GM21360 (cell line): ENCODE measurements at regions not wholly inside any gene's neighbourhood (a gene's known extent, or its start where the extent isn't known, plus 50 kb on each side); places are given as distances from the start of the nearest gene placed in this dataset.
"Not testable (repeated sequence)": the region's sequence is repeated elsewhere in the genome, so short reads cannot be mapped to it uniquely, and the experiment has no call there.

Experiments
- ATAC-seq: cut with Tn5 transposase; IDR thresholded peaks from one replicate; pipeline ENCODE4 v1.9.1; 2021; ENCODE audit warnings: mild to moderate bottlenecking, moderate library complexity; ENCODE audit not compliant: unreplicated experiment

- peak; percentile 22 for ATAC-seq
Measured at GRCh38 chr4:49153011-49153410, 166.9 kb downstream of the CWH43 start.

- peak; percentile 69 for ATAC-seq
Measured at GRCh38 chr4:49154308-49155103, 168.4 kb downstream of the CWH43 start.

GRCh38 chr4:49155270-49155669, 169.2 kb downstream of the CWH43 start:
- ATAC-seq, result not testable (repeated sequence)

GRCh38 chr4:49156309-49156708, 170.2 kb downstream of the CWH43 start:
- ATAC-seq, result not testable (repeated sequence)

GRCh38 chr4:49157630-49158029, 171.6 kb downstream of the CWH43 start:
- not testable (repeated sequence) for ATAC-seq

- not testable (repeated sequence) for ATAC-seq
Measured at GRCh38 chr4:49161111-49161541, 175.1 kb downstream of the CWH43 start.

- ATAC-seq, result not testable (repeated sequence)
Measured at GRCh38 chr4:49164916-49165315, 178.8 kb downstream of the CWH43 start.

GRCh38 chr4:49177847-49178246, 191.8 kb downstream of the CWH43 start:
- not testable (repeated sequence) for ATAC-seq

GRCh38 chr4:49181088-49181487, 195.0 kb downstream of the CWH43 start:
- not testable (repeated sequence) for ATAC-seq

GRCh38 chr4:49211396-49212194, 225.5 kb downstream of the CWH43 start:
- ATAC-seq, result not testable (repeated sequence)

- not testable (repeated sequence) for ATAC-seq
Measured at GRCh38 chr4:49213250-49213649, 227.2 kb downstream of the CWH43 start.

- ATAC-seq, result not testable (repeated sequence)
Measured at GRCh38 chr4:49213750-49214149, 227.7 kb downstream of the CWH43 start.

- ATAC-seq, result not testable (repeated sequence)
Measured at GRCh38 chr4:49214453-49215081, 228.5 kb downstream of the CWH43 start.

- not testable (repeated sequence) for ATAC-seq
Measured at GRCh38 chr4:49215082-49215479, 229.0 kb downstream of the CWH43 start.

- not testable (repeated sequence) for ATAC-seq
Measured at GRCh38 chr4:49216606-49217005, 230.5 kb downstream of the CWH43 start.

- no peak for ATAC-seq
Measured at GRCh38 chr4:49217492-49217891, 231.4 kb downstream of the CWH43 start.

GRCh38 chr4:49218094-49218493, 232.0 kb downstream of the CWH43 start:
- not testable (repeated sequence) for ATAC-seq

- not testable (repeated sequence) for ATAC-seq
Measured at GRCh38 chr4:49218931-49219330, 232.9 kb downstream of the CWH43 start.

GRCh38 chr4:49219489-49220225, 233.6 kb downstream of the CWH43 start:
- not testable (repeated sequence) for ATAC-seq

- ATAC-seq, result no peak
Measured at GRCh38 chr4:49221209-49221608, 235.1 kb downstream of the CWH43 start.
